K562 (cell line): ENCODE measurements at regions not wholly inside any gene's neighbourhood (a gene's known extent, or its start where the extent isn't known, plus 50 kb on each side); places are given as distances from the start of the nearest gene placed in this dataset.

Source experiments
- ATAC-seq: fragments of 200-7000 bp; cut with Tn5 transposase; 3 replicates; pipeline ENCODE4 v1.9.1; 2020; ENCODE audit warnings: moderate library complexity
- BruUV-seq: library from RNA; stranded (reverse); fragments of 400-500 nt; replicated peaks from 2 replicates; lab custom pipeline; 2021; lab: Mats Ljungman, UMichigan
- CTCF ChIA-PET: fragments of 300-600 bp; formaldehyde crosslinking; extraction: SDS; loops from one replicate; lab custom pipeline; 2021; ENCODE audit warnings: low intra/inter-chr PET ratio; lab: Yijun Ruan, JAX
- POLR2A ChIA-PET: fragments of 300-600, 350-650 bp; sonication (Branson Sonifier 250); formaldehyde crosslinking; extraction: SDS; loops from one replicate; lab custom pipeline; 2021; ENCODE audit warnings: antibody characterized with exemption, inconsistent platforms; lab: Yijun Ruan, JAX
- DNase-seq, 4 experiments: peaks; one replicate each; pipeline versions ENCODE4 v3.0.0 to v3.0.0-alpha.2; 2011 to 2018; ENCODE audit warnings: low spot score in 3 of 4, mixed read lengths in 3 of 4; ENCODE audit errors: extremely low read depth in 1 of 4
- FAIRE-seq: peaks from 2 replicates; lab custom pipeline; 2011; peaks lifted over from hg19 to GRCh38; lab: Jason Lieb, UNC
- H2AFZ ChIP-seq: 2 replicates; pipeline ENCODE4 v1.6.0; 2011; ENCODE audit warnings: low read depth, low read length, control low read depth, inconsistent platforms
- H3K27ac ChIP-seq: fragments of 200-600 bp; 3 replicates; pipeline ENCODE4 v1.8.0; 2011; ENCODE audit warnings: low read depth, mild to moderate bottlenecking, control low read depth, inconsistent platforms, low read length, moderate library complexity, mixed read lengths; ENCODE audit errors: extremely low read depth
- H3K27me3 ChIP-seq, 2 experiments: fragments of 300-600 bp in 1 of 2; 2 replicates in 1 of 2; 3 replicates in 1 of 2; pipeline versions ENCODE4 v1.6.0 to v1.8.0; 2011; ENCODE audit warnings: inconsistent platforms in 2 of 2, low read length in 2 of 2, mild to moderate bottlenecking in 1 of 2, mixed read lengths in 1 of 2, moderate library complexity in 1 of 2; ENCODE audit not compliant: control insufficient read depth in 2 of 2, insufficient read depth in 2 of 2
- H3K36me3 ChIP-seq: fragments of 300-600 bp; 3 replicates; pipeline ENCODE4 v1.8.0; 2011; ENCODE audit warnings: mild to moderate bottlenecking, low read length, inconsistent platforms; ENCODE audit not compliant: control insufficient read depth, insufficient read depth
- H3K4me1 ChIP-seq, 2 experiments: fragments of 200-600 bp in 1 of 2; replicated peaks in 1 of 2; 2 replicates in 1 of 2; 3 replicates in 1 of 2; pipeline versions ENCODE4 v1.5.1 to v1.8.0; 2011; ENCODE audit warnings: inconsistent platforms in 2 of 2, low read length in 2 of 2, mild to moderate bottlenecking in 1 of 2, mixed read lengths in 1 of 2, moderate library complexity in 1 of 2; ENCODE audit not compliant: control insufficient read depth in 2 of 2, insufficient read depth in 2 of 2
- H3K4me2 ChIP-seq: 2 replicates; pipeline ENCODE4 v1.6.1; 2011; ENCODE audit warnings: low read length, control low read depth, inconsistent platforms, mixed read lengths; ENCODE audit not compliant: insufficient read depth
- H3K4me3 ChIP-seq: fragments of 200-600 bp; sonication (generic), shearing (Covaris generic); 2 replicates; pipeline ENCODE4 v1.5.1; 2016; ENCODE audit warnings: control low read depth, inconsistent platforms
- H3K79me2 ChIP-seq: fragments of 200-600 bp; 3 replicates; pipeline ENCODE4 v1.8.0; 2011; ENCODE audit warnings: low read length, inconsistent platforms; ENCODE audit not compliant: control insufficient read depth, insufficient read depth
- H3K9ac ChIP-seq, 2 experiments: 2 replicates each; pipeline versions ENCODE4 v1.6.0 to v1.6.1; 2011; ENCODE audit warnings: low read depth in 2 of 2, low read length in 2 of 2, control low read depth in 1 of 2, inconsistent platforms in 1 of 2, mild to moderate bottlenecking in 1 of 2, mixed read lengths in 1 of 2; ENCODE audit not compliant: insufficient read depth in 1 of 2
- H3K9me1 ChIP-seq: one replicate; pipeline ENCODE4 v1.6.0; 2011; ENCODE audit warnings: inconsistent platforms, mild to moderate bottlenecking, low read length, moderate library complexity; ENCODE audit not compliant: control insufficient read depth, insufficient read depth
- H3K9me3 ChIP-seq: replicated peaks from 2 replicates; pipeline ENCODE4 v1.5.1; 2011; ENCODE audit warnings: low read depth, low read length, inconsistent platforms; ENCODE audit not compliant: control insufficient read depth, insufficient read depth
- H4K20me1 ChIP-seq: replicated peaks from 2 replicates; pipeline ENCODE4 v1.6.1; 2011; ENCODE audit warnings: low read length, inconsistent platforms, mixed read lengths; ENCODE audit not compliant: control insufficient read depth, insufficient read depth
- C11orf30 ChIP-seq: fragments of 450-650 bp; IDR thresholded peaks from 2 replicates; pipeline ENCODE4 v1.6.1; 2016; ENCODE audit warnings: low read depth, mild to moderate bottlenecking
- CREB1 ChIP-seq, 2 experiments: sonication (generic) in 1 of 2; formaldehyde crosslinking in 1 of 2; IDR thresholded peaks; 2 replicates each; pipeline versions ENCODE4 v1.6.1 to v1.8.0; 2012 to 2022; ENCODE audit warnings: inconsistent platforms in 1 of 2, mild to moderate bottlenecking in 1 of 2, missing genetic modification reagents in 1 of 2, moderate library complexity in 1 of 2
- DNMT1 ChIP-seq: fragments of 450-650 bp; IDR thresholded peaks from 2 replicates; pipeline ENCODE4 v1.6.1; 2016; ENCODE audit warnings: antibody characterized with exemption, mild to moderate bottlenecking
- MAFK ChIP-seq: IDR thresholded peaks from 2 replicates; pipeline ENCODE4 v1.6.1; 2011; ENCODE audit warnings: low read length, improper control_type of control experiment
- MYC ChIP-seq, 2 experiments: fragments of 250-450 bp in 1 of 2; sonication (Bioruptor Pico) in 1 of 2; IDR thresholded peaks; 2 replicates each; pipeline versions ENCODE4 v1.5.1 to v1.6.1; 2012 to 2021; ENCODE audit warnings: low read depth in 2 of 2, borderline replicate concordance in 1 of 2, improper control_type of control experiment in 1 of 2, low read length in 1 of 2, mild to moderate bottlenecking in 1 of 2, moderate library complexity in 1 of 2
- NFIX ChIP-seq: fragments of 250-450 bp; sonication (Bioruptor Pico); IDR thresholded peaks from 2 replicates; pipeline ENCODE4 v1.4.0; 2020; ENCODE audit warnings: low read depth, mild to moderate bottlenecking, moderate library complexity
- SREBF2 ChIP-seq: sonication (generic); formaldehyde crosslinking; IDR thresholded peaks from 2 replicates; pipeline ENCODE4 v1.4.0; 2020; ENCODE audit warnings: mild to moderate bottlenecking, missing genetic modification reagents
- SRSF7 ChIP-seq: fragments of 200-400 bp; formaldehyde crosslinking; optimal IDR thresholded peaks from 2 replicates; pipeline ENCODE3; 2017; ENCODE audit warnings: mild to moderate bottlenecking, low read depth, low read length
- ZNF12 ChIP-seq: sonication (generic); formaldehyde crosslinking; IDR thresholded peaks from 2 replicates; pipeline ENCODE4 v1.4.0; 2020; ENCODE audit warnings: mild to moderate bottlenecking, missing genetic modification reagents
- ZNF263 ChIP-seq: sonication (generic); formaldehyde crosslinking; IDR thresholded peaks from 2 replicates; pipeline ENCODE4 v1.8.0; 2022; ENCODE audit warnings: mild to moderate bottlenecking, missing genetic modification reagents, borderline replicate concordance
- ZNF316 ChIP-seq: fragments of 450-650 bp; IDR thresholded peaks from 2 replicates; pipeline ENCODE4 v1.6.1; 2016
- ZNF589 ChIP-seq: fragments of 200-800 bp; sonication (Bioruptor generic); IDR thresholded peaks from 2 replicates; pipeline ENCODE4 v1.6.1; 2016; ENCODE audit warnings: low read depth, missing genetic modification characterization, missing compliant biosample characterization
- in situ Hi-C: fragments of 300-500 bp; cut with MboI; formaldehyde crosslinking; loops from 4 replicates; pipeline ENCODE4 v1.15.0; 2018; ENCODE audit warnings: inconsistent platforms, mixed read lengths
- intact Hi-C: fragments of 100-400 bp; cut with micrococcal nuclease; formaldehyde crosslinking; loops from 2 replicates; pipeline ENCODE4 v1.14.2; 2022
- TF ChIP-seq, protein P1 (sequence below), 2 experiments: IDR thresholded peaks; 2 replicates each; pipeline ENCODE4 v1.6.1; 2011; ENCODE audit warnings: borderline replicate concordance in 1 of 2, control low read depth in 1 of 2, low read depth in 1 of 2, low read length in 1 of 2, mild to moderate bottlenecking in 1 of 2, mixed read lengths in 1 of 2, moderate library complexity in 1 of 2; ENCODE audit not compliant: insufficient read depth in 1 of 2, insufficient read length in 1 of 2, poor library complexity in 1 of 2, severe bottlenecking in 1 of 2; ENCODE audit errors: extremely low read depth in 1 of 2
- TF ChIP-seq, protein P2 (sequence below): fragments of 200-800 bp; sonication (Bioruptor generic); IDR thresholded peaks from 2 replicates; pipeline ENCODE4 v1.6.1; 2017; ENCODE audit warnings: missing genetic modification characterization, missing compliant biosample characterization
- TF ChIP-seq, protein P3 (sequence below): sonication (generic); formaldehyde crosslinking; IDR thresholded peaks from 2 replicates; pipeline ENCODE4 v1.8.0; 2023; ENCODE audit warnings: missing genetic modification reagents, mild to moderate bottlenecking, borderline replicate concordance

DNA sequence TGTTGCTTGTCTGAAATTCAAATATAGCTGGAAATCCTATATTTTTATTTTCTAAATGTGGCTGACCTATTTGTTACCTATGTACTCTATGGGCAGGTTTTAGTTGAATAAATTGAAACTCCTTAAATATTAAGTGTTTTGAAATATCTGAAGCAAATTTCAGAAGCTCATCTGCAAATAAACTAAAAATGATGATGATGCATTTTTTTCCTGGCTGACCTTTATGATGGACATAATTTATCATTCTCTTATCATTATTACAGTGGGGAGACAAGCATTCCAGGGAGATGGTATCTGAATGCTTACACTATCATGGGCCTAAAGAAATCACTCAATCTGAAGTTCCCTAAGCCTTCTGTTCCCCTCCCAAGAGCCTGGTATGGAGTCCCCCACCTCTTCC lies 1225.2 kb downstream of the AACS start:
- ATAC-seq = no peak
- Histone ChIP-seq H3K27me3 (no peaks in the 10 kb centered on the region), H3K79me2 (no peaks in the 10 kb centered on the region), H4K20me1 (no peaks in the 10 kb centered on the region), H3K4me1 (no peaks in the 10 kb centered on the region), H3K4me3 (no peak overlapping the region), H3K4me2 (no peak overlapping the region), H3K9me3 (no peaks in the 10 kb centered on the region), H3K27ac (no peak overlapping the region), H3K36me3 (no peaks in the 10 kb centered on the region), H3K9ac (no peak overlapping the region), H2AFZ (no peak overlapping the region), H3K9me1 (no peaks in the 10 kb centered on the region)
- no peak for FAIRE-seq
- ChIA-PET POLR2A (no interaction called here), CTCF (no interaction called here)
- no peak for DNase-seq
- in situ Hi-C loops (no loop called here), intact Hi-C loops (no loop called here)
- BruUV-seq = no TSS peak
- TF ChIP-seq MAFK (peak; percentile 84), ZNF589 (CRISPR knock-in tag) (no peak), ZNF263 (no peak), CREB1 (IDR thresholded peaks at IDR 0.05) (no peak), CREB1 (CRISPR knock-in tag; IDR thresholded peaks at IDR 0.05) (no peak), MYC (IDR thresholded peaks at IDR 0.05; ENCODE audit: low read depth, low read length) (no peak), MYC (CRISPR knock-in tag; IDR thresholded peaks at IDR 0.05; ENCODE audit: borderline replicate concordance, low read depth) (no peak), C11orf30 (peak; percentile 60; the same call in 1 of the 2 replicates), SREBF2 (CRISPR knock-in tag) (no peak), NFIX (CRISPR knock-in tag) (no peak), ZNF12 (CRISPR knock-in tag) (no peak), SRSF7 (no peak), ZNF316 (peak; percentile 80), DNMT1 (no peak)
- TF ChIP-seq, protein P1, sequence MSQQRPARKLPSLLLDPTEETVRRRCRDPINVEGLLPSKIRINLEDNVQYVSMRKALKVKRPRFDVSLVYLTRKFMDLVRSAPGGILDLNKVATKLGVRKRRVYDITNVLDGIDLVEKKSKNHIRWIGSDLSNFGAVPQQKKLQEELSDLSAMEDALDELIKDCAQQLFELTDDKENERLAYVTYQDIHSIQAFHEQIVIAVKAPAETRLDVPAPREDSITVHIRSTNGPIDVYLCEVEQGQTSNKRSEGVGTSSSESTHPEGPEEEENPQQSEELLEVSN (IDR thresholded peaks at IDR 0.05; ENCODE audit: borderline replicate concordance in 1 of 2, extremely low read depth in 1 of 2, insufficient read depth in 1 of 2, insufficient read length in 1 of 2, low read depth in 1 of 2, low read length in 1 of 2, poor library complexity in 1 of 2, severe bottlenecking in 1 of 2) = no peak
- TF ChIP-seq, protein P2, sequence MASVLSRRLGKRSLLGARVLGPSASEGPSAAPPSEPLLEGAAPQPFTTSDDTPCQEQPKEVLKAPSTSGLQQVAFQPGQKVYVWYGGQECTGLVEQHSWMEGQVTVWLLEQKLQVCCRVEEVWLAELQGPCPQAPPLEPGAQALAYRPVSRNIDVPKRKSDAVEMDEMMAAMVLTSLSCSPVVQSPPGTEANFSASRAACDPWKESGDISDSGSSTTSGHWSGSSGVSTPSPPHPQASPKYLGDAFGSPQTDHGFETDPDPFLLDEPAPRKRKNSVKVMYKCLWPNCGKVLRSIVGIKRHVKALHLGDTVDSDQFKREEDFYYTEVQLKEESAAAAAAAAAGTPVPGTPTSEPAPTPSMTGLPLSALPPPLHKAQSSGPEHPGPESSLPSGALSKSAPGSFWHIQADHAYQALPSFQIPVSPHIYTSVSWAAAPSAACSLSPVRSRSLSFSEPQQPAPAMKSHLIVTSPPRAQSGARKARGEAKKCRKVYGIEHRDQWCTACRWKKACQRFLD (CRISPR knock-in tag) = no peak
- TF ChIP-seq, protein P3, sequence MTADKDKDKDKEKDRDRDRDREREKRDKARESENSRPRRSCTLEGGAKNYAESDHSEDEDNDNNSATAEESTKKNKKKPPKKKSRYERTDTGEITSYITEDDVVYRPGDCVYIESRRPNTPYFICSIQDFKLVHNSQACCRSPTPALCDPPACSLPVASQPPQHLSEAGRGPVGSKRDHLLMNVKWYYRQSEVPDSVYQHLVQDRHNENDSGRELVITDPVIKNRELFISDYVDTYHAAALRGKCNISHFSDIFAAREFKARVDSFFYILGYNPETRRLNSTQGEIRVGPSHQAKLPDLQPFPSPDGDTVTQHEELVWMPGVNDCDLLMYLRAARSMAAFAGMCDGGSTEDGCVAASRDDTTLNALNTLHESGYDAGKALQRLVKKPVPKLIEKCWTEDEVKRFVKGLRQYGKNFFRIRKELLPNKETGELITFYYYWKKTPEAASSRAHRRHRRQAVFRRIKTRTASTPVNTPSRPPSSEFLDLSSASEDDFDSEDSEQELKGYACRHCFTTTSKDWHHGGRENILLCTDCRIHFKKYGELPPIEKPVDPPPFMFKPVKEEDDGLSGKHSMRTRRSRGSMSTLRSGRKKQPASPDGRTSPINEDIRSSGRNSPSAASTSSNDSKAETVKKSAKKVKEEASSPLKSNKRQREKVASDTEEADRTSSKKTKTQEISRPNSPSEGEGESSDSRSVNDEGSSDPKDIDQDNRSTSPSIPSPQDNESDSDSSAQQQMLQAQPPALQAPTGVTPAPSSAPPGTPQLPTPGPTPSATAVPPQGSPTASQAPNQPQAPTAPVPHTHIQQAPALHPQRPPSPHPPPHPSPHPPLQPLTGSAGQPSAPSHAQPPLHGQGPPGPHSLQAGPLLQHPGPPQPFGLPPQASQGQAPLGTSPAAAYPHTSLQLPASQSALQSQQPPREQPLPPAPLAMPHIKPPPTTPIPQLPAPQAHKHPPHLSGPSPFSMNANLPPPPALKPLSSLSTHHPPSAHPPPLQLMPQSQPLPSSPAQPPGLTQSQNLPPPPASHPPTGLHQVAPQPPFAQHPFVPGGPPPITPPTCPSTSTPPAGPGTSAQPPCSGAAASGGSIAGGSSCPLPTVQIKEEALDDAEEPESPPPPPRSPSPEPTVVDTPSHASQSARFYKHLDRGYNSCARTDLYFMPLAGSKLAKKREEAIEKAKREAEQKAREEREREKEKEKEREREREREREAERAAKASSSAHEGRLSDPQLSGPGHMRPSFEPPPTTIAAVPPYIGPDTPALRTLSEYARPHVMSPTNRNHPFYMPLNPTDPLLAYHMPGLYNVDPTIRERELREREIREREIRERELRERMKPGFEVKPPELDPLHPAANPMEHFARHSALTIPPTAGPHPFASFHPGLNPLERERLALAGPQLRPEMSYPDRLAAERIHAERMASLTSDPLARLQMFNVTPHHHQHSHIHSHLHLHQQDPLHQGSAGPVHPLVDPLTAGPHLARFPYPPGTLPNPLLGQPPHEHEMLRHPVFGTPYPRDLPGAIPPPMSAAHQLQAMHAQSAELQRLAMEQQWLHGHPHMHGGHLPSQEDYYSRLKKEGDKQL = no peak
